Suprapubic skin (tissue), 4 donors: ENCODE measurements at regions not wholly inside any gene's neighbourhood (a gene's known extent, or its start where the extent isn't known, plus 50 kb on each side); places are given as distances from the start of the nearest gene placed in this dataset.

ENCODE experiments used
- DNase-seq, 2 donors: peaks; one replicate each; pipeline ENCODE4 v3.0.0-alpha.2; 2019; ENCODE audit warnings: low spot score in 2 of 2
- H3K27ac ChIP-seq: fragments of 200-600 bp; sonication (generic); one replicate; pipeline ENCODE4 v1.5.1; 2019
- H3K27me3 ChIP-seq: fragments of 200-600 bp; sonication (generic); one replicate; pipeline ENCODE4 v1.5.1; 2019
- H3K36me3 ChIP-seq: fragments of 200-600 bp; sonication (generic); one replicate; pipeline ENCODE4 v1.5.1; 2019
- H3K4me1 ChIP-seq: fragments of 200-600 bp; sonication (generic); one replicate; pipeline ENCODE4 v1.5.1; 2019
- H3K4me3 ChIP-seq: fragments of 200-600 bp; sonication (generic); one replicate; pipeline ENCODE4 v1.5.1; 2019; ENCODE audit warnings: mild to moderate bottlenecking
- H3K9me3 ChIP-seq: fragments of 200-600 bp; sonication (generic); one replicate; pipeline ENCODE4 v1.5.1; 2019
- CTCF ChIP-seq, 2 donors: fragments of 200-600 bp in 1 of 2; fragments of 450-650 bp in 1 of 2; sonication (generic) in 1 of 2; IDR thresholded peaks; one replicate each; pipeline ENCODE4 v1.5.1; 2016 to 2019; ENCODE audit warnings: antibody characterized with exemption in 2 of 2, mild to moderate bottlenecking in 1 of 2, moderate library complexity in 1 of 2
- EP300 ChIP-seq: sonication (generic); formaldehyde crosslinking; IDR thresholded peaks from one replicate; pipeline ENCODE4 v1.6.1; 2017; ENCODE audit warnings: antibody characterized with exemption
- POLR2A ChIP-seq, 2 donors: fragments of 450-650 bp; IDR thresholded peaks; one replicate each; pipeline ENCODE4 v1.6.1; 2017; ENCODE audit warnings: antibody characterized with exemption in 2 of 2, mild to moderate bottlenecking in 2 of 2, moderate library complexity in 2 of 2
- POLR2AphosphoS5 ChIP-seq, 3 donors: sonication (generic); formaldehyde crosslinking; IDR thresholded peaks; one replicate each; pipeline ENCODE4 v1.6.1; 2017; ENCODE audit warnings: antibody characterized with exemption in 3 of 3
- WGBS: methylation state at CpG from one replicate; pipeline ENCODE4 v1.1.5; 2018; 5-methylcytosine and 5-hydroxymethylcytosine counted together

GRCh38 chr2:21412944-21413443, 289.2 kb downstream of the TDRD15 start:
- H3K4me3 ChIP-seq, result no peak overlapping the region
- H3K36me3 ChIP-seq, result no peaks in the 10 kb centered on the region
- TF ChIP-seq CTCF (IDR thresholded peaks at IDR 0.05) (no peak), POLR2A (IDR thresholded peaks at IDR 0.05) (no peak), POLR2AphosphoS5 (IDR thresholded peaks at IDR 0.05) (no peak), EP300 (no peak)
- H3K4me1 ChIP-seq, result no peaks in the 10 kb centered on the region
- no peaks in the 10 kb centered on the region for H3K27me3 ChIP-seq
- DNase-seq, result no peak
- no peaks in the 10 kb centered on the region for H3K9me3 ChIP-seq
- no peak overlapping the region for H3K27ac ChIP-seq
- 82% methylated on average over 4 of the region's 4 CpGs for WGBS

- TF ChIP-seq EP300 (no peak), POLR2AphosphoS5 (IDR thresholded peaks at IDR 0.05) (no peak), POLR2A (IDR thresholded peaks at IDR 0.05) (no peak), CTCF (IDR thresholded peaks at IDR 0.05) (no peak)
- H3K27ac ChIP-seq, result no peak overlapping the region
These were observed 291.5 kb downstream of the TDRD15 start for GRCh38 chr2:21415234-21415633.

GRCh38 chr2:21416226-21416625, 292.5 kb downstream of the TDRD15 start:
- Histone ChIP-seq H3K4me1 (no peaks in the 10 kb centered on the region), H3K36me3 (no peaks in the 10 kb centered on the region), H3K27ac (no peak overlapping the region), H3K4me3 (no peak overlapping the region), H3K27me3 (no peaks in the 10 kb centered on the region), H3K9me3 (no peaks in the 10 kb centered on the region)
- no peak for TF ChIP-seq POLR2AphosphoS5 (IDR thresholded peaks at IDR 0.05)
- no peak for TF ChIP-seq EP300
- TF ChIP-seq POLR2A (IDR thresholded peaks at IDR 0.05), result no peak
- TF ChIP-seq CTCF (IDR thresholded peaks at IDR 0.05), result no peak
- DNase-seq, result no peak

More at GRCh38 chr2:21415234-21415633, 291.5 kb downstream of the TDRD15 start:
- no peaks in the 10 kb centered on the region for H3K9me3 ChIP-seq
- no peak overlapping the region for H3K4me3 ChIP-seq
- H3K4me1 ChIP-seq, result no peaks in the 10 kb centered on the region
- WGBS, result 79% methylated on average over 3 of the region's 3 CpGs
- no peak for DNase-seq
- no peaks in the 10 kb centered on the region for H3K27me3 ChIP-seq
- no peaks in the 10 kb centered on the region for H3K36me3 ChIP-seq

GRCh38 chr2:21418456-21418855, 294.7 kb downstream of the TDRD15 start:
- WGBS, result 28% methylated on average over 4 of the region's 4 CpGs
- Histone ChIP-seq H3K9me3 (no peaks in the 10 kb centered on the region), H3K27ac (no peak overlapping the region), H3K27me3 (no peaks in the 10 kb centered on the region), H3K36me3 (no peaks in the 10 kb centered on the region), H3K4me3 (no peak overlapping the region), H3K4me1 (no peaks in the 10 kb centered on the region)
- TF ChIP-seq POLR2AphosphoS5 (IDR thresholded peaks at IDR 0.05), result no peak
- TF ChIP-seq POLR2A (IDR thresholded peaks at IDR 0.05), result no peak
- TF ChIP-seq CTCF (IDR thresholded peaks at IDR 0.05), result no peak
- TF ChIP-seq EP300, result no peak
- DNase-seq, result no peak

- Histone ChIP-seq H3K9me3 (no peaks in the 10 kb centered on the region), H3K27me3 (no peaks in the 10 kb centered on the region)
- WGBS, result 93% methylated on average over 10 of the region's 10 CpGs
These were observed 297.0 kb downstream of the TDRD15 start for GRCh38 chr2:21420553-21421335.

More at GRCh38 chr2:21420553-21421335, 297.0 kb downstream of the TDRD15 start:
- TF ChIP-seq CTCF (IDR thresholded peaks at IDR 0.05) (no peak), POLR2A (IDR thresholded peaks at IDR 0.05) (no peak), POLR2AphosphoS5 (IDR thresholded peaks at IDR 0.05) (no peak), EP300 (no peak)
- H3K4me3 ChIP-seq, result no peak overlapping the region
- H3K36me3 ChIP-seq, result no peaks in the 10 kb centered on the region
- H3K27ac ChIP-seq, result no peak overlapping the region
- no peaks in the 10 kb centered on the region for H3K4me1 ChIP-seq
- DNase-seq, result no peak
